ENCODE measurements at regions not wholly inside any gene's neighbourhood (a gene's known extent, or its start where the extent isn't known, plus 50 kb on each side); places are given as distances from the start of the nearest gene placed in this dataset.

DNA sequence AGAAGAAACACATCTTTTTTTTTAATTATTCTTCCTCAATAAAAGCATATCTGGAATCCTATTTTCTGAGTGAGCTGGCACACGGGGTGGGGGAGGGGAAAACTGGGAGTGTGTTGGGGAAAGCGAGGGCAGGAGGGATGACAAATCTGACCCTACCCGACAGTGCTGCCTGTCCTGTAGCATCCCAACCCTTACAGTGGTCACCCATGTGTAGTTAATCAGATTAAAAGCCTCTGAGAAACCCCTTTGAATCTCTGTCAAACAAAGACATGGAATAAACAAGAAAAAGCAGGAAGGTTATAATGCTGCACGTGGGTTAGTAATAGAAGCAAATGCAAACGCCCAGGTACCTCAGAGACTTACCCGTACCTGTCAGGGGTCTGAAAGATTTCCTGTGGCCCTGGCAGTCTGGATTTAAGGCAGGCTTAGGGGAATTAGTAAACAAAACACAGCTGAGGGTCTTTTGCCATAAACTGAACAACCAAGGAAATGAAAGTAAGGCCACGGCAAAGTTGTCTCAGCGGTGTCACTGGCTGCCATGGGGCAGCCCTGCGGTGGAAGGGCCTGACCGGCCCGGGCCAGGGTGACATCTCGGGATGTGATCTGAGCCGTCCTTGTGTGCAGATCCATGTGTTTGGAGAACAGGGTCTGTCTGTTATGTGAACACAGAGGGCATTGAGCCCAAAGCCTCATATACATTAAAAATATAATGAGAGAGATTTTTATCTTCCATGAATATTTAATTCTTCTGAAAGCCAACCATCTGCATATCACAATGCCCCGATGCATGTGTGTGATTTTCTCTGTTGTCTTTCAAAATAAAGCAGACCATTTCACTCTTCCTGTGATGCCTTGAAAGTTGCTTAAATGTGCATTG, 308.2 kb downstream of the ZNF608 start:
- peak overlapping the region; percentile 20 to 62 for H3K4me2 ChIP-seq (ENCODE audit: insufficient read depth in 1 of 2, low read depth in 2 of 2, low read length in 2 of 2)
- CTCF ChIA-PET (ENCODE audit: partially characterized antibody), result interaction anchor here (0.9 to 1.0 kb wide), 2 partner anchors 11 to 148 kb away, joined by 3 read pairs; no protein-coding TSS in a partner anchor
- no peak overlapping the region for H3K9ac ChIP-seq (replicated peaks in 1 of 4; ENCODE audit: extremely low read depth in 1 of 4, low read depth in 3 of 4, low read length in 3 of 4)
- 55% methylated on average over 14 of the region's 14 CpGs; no CpG with 5 or more reads in 1 of the 2 experiments for WGBS, 2 experiments (ENCODE audit: extremely low coverage in 1 of 2, insufficient coverage in 1 of 2, insufficient read length in 1 of 2, insufficient replicate concordance in 2 of 2, low coverage in 1 of 2, low lambda C conversion rate in 2 of 2, missing lambda C conversion rate in 1 of 2)
- no peaks in the 10 kb centered on the region for H3K79me1 ChIP-seq (ENCODE audit: low read depth, low read length)
- H2BK5ac ChIP-seq (ENCODE audit: low read depth, low read length), result peak overlapping the region; percentile 90; the same call in 1 of the 2 replicates
- FAIRE-seq (peak; percentile 69), DNase-seq (ENCODE audit: low read depth in 1 of 2, low spot score in 2 of 2) (no peak)
- H4K91ac ChIP-seq (replicated peaks; ENCODE audit: insufficient read length, low read length), result peak overlapping the region; percentile 28
- 0 out of 2 replicates have a peak overlapping the region, but pooled peaks have one; percentile 59 for H2AK5ac ChIP-seq (ENCODE audit: low read depth, low read length)
- no peak overlapping the region for H2BK15ac ChIP-seq (ENCODE audit: low read length)
- H3K27ac ChIP-seq (ENCODE audit: low read depth, low read length), result no peak overlapping the region; the same call in 1 of the 2 replicates
- POLR2A ChIA-PET (ENCODE audit: partially characterized antibody), result no interaction called here
- H2BK12ac ChIP-seq (ENCODE audit: low read depth, low read length), result peak overlapping the region; percentile 51
- H3K4ac ChIP-seq (replicated peaks; ENCODE audit: insufficient read length, low read depth, low read length), result no peak overlapping the region
- H3K56ac ChIP-seq (replicated peaks; ENCODE audit: insufficient read length, low read depth, low read length), result no peak overlapping the region
- 0 out of 4 replicates have a peak, but pooled peaks cover 0 to 2% of the 10 kb centered on the region in 2 experiments for H3K9me3 ChIP-seq (ENCODE audit: insufficient read depth in 2 of 2, low read depth in 1 of 2, low read length in 1 of 2)
- TF ChIP-seq KDM1A (IDR thresholded peaks at IDR 0.05; ENCODE audit: borderline replicate concordance, low read length) (no peak), PHF8 (conservative IDR thresholded peaks at IDR 0.05; ENCODE audit: low read depth, low read length) (no peak), RNF2 (IDR thresholded peaks at IDR 0.05; ENCODE audit: borderline replicate concordance, low read depth, low read length, missing control alignments, poor library complexity, severe bottlenecking) (no peak), CHD2 (IDR thresholded peaks at IDR 0.05; ENCODE audit: low read length) (no peak), ASH2L (IDR thresholded peaks at IDR 0.05; ENCODE audit: low read length) (no peak), SP1 (IDR thresholded peaks at IDR 0.05; ENCODE audit: low read depth, low read length) (no peak)
- TF ChIP-seq, protein P1, sequence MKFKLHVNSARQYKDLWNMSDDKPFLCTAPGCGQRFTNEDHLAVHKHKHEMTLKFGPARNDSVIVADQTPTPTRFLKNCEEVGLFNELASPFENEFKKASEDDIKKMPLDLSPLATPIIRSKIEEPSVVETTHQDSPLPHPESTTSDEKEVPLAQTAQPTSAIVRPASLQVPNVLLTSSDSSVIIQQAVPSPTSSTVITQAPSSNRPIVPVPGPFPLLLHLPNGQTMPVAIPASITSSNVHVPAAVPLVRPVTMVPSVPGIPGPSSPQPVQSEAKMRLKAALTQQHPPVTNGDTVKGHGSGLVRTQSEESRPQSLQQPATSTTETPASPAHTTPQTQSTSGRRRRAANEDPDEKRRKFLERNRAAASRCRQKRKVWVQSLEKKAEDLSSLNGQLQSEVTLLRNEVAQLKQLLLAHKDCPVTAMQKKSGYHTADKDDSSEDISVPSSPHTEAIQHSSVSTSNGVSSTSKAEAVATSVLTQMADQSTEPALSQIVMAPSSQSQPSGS (IDR thresholded peaks at IDR 0.05; ENCODE audit: low read length), result no peak
- H3K23me2 ChIP-seq (ENCODE audit: low read depth, low read length), result no peaks in the 10 kb centered on the region
- H4K8ac ChIP-seq (ENCODE audit: extremely low read depth, insufficient read depth, low read length), result no peak overlapping the region
- H4K20me1 ChIP-seq (replicated peaks in 1 of 2; ENCODE audit: control insufficient read depth in 1 of 2, insufficient read depth in 2 of 2, low read length in 2 of 2), result no peaks in the 10 kb centered on the region
- no peak overlapping the region for H3K14ac ChIP-seq (ENCODE audit: insufficient read length)
- H3K27me3 ChIP-seq (replicated peaks in 1 of 4; ENCODE audit: control insufficient read depth in 3 of 4, extremely low read depth in 1 of 4, insufficient read depth in 3 of 4, low read length in 3 of 4), result no peaks in the 10 kb centered on the region
- H3K79me2 ChIP-seq (ENCODE audit: control insufficient read depth in 1 of 2, insufficient read depth in 2 of 2, low read length in 2 of 2), result no peaks in the 10 kb centered on the region
- peak overlapping the region; percentile 55; the same call in 1 of the 2 replicates for H3K18ac ChIP-seq (ENCODE audit: extremely low read depth, low read length)
- no peak overlapping the region for H3K23ac ChIP-seq (ENCODE audit: insufficient read length)
- peak overlapping the region; percentile 87; the same call in 1 of the 2 replicates for H2BK20ac ChIP-seq (ENCODE audit: low read length)
- H2AFZ ChIP-seq (ENCODE audit: low read length), result peak overlapping the region; percentile 30; the same call in 1 of the 2 replicates
- peak overlapping the region in 1 of 4 experiments; percentile 11; a peak in 1 of 8 replicates for H3K4me3 ChIP-seq (ENCODE audit: extremely low read depth in 1 of 4, insufficient read depth in 2 of 4, low read depth in 3 of 4, low read length in 4 of 4)
- no peak overlapping the region for H4K5ac ChIP-seq (ENCODE audit: insufficient read length, low read depth, low read length)
- H2BK120ac ChIP-seq (replicated peaks; ENCODE audit: low read depth, low read length), result peak overlapping the region; percentile 81
- no peaks in the 10 kb centered on the region for H3K36me3 ChIP-seq (ENCODE audit: control insufficient read depth in 2 of 4, insufficient read depth in 4 of 4, low read length in 3 of 4)
- peaks cover 2 to 20% (median 15%) of the 10 kb centered on the region in 4 experiments; a peak in 6 of 7 replicates for H3K4me1 ChIP-seq (replicated peaks in 1 of 4; ENCODE audit: control insufficient read depth in 3 of 4, insufficient read depth in 4 of 4, low read length in 3 of 4)

Measured in H1 (cell line).